ENCODE measurements at regions not wholly inside any gene's neighbourhood (a gene's known extent, or its start where the extent isn't known, plus 50 kb on each side); places are given as distances from the start of the nearest gene placed in this dataset.

DNA sequence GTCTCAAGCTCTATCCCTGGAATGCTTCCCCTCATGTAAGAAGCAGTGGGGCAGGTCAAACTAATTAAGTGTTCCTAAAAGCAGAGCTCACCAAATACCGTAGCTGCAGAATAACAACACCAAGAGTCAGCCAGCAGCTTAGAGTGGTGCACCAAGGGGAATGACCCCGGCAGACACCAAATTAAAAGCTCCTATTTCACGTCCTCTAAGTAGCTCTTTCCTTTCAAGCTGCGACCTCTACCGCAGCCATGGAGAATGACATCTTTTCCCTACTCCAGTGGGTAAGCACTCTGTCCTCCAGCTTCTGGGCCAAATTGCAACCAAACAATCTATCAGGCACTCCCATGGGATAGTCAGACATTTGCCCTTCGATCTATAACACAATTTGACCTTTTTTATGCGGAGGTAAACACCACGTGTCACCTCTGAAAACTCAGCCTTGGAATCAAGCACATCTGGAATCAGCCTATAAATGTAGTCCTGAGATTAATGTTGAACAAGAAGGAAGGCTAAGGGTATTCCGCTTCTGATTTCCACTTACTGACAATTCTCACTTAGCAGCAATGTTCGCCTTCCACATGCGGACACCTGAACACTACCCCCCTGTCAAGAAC lies 67.6 kb upstream of the CDKN3 start:
- TF ChIP-seq, protein P1, sequence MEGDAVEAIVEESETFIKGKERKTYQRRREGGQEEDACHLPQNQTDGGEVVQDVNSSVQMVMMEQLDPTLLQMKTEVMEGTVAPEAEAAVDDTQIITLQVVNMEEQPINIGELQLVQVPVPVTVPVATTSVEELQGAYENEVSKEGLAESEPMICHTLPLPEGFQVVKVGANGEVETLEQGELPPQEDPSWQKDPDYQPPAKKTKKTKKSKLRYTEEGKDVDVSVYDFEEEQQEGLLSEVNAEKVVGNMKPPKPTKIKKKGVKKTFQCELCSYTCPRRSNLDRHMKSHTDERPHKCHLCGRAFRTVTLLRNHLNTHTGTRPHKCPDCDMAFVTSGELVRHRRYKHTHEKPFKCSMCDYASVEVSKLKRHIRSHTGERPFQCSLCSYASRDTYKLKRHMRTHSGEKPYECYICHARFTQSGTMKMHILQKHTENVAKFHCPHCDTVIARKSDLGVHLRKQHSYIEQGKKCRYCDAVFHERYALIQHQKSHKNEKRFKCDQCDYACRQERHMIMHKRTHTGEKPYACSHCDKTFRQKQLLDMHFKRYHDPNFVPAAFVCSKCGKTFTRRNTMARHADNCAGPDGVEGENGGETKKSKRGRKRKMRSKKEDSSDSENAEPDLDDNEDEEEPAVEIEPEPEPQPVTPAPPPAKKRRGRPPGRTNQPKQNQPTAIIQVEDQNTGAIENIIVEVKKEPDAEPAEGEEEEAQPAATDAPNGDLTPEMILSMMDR (IDR thresholded peaks at IDR 0.05) = peak; percentile 19 to 60 (median 42)
- no peak for TF ChIP-seq POLR2AphosphoS5 (IDR thresholded peaks at IDR 0.05)
- no peak for TF ChIP-seq EP300 (IDR thresholded peaks at IDR 0.05)
